HG02870 (cell line): ENCODE measurements at regions not wholly inside any gene's neighbourhood (a gene's known extent, or its start where the extent isn't known, plus 50 kb on each side); places are given as distances from the start of the nearest gene placed in this dataset.
A peak's percentile ranks its signal among the peaks of the same experiment; 100 is the strongest.
"Not testable (repeated sequence)": the region's sequence is repeated elsewhere in the genome, so short reads cannot be mapped to it uniquely, and the experiment has no call there.

Source experiments
- ATAC-seq: cut with Tn5 transposase; IDR thresholded peaks from one replicate; pipeline ENCODE4 v1.9.1; 2021; ENCODE audit warnings: mild to moderate bottlenecking, moderate library complexity; ENCODE audit not compliant: unreplicated experiment

DNA sequence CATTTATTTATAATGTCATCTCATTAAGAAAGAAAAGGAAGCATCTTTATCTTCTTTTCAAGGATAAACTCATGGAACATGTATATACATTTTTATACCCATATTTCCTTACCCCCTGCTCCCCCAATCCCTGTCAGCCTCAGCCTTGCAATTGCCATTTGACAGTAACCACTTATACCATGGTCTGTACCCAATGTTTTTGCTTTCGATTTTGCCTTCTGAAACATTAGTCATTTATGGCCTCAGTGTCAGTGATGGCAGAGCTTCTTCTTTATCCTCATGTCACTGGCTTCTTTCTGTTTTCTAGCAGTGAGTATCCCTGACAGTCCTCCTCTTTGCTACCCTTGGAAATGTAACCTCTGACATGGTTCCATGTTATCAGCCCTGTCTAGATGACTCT lies 228.4 kb downstream of the SPRY1 start:
- peak; percentile 69 for ATAC-seq

DNA sequence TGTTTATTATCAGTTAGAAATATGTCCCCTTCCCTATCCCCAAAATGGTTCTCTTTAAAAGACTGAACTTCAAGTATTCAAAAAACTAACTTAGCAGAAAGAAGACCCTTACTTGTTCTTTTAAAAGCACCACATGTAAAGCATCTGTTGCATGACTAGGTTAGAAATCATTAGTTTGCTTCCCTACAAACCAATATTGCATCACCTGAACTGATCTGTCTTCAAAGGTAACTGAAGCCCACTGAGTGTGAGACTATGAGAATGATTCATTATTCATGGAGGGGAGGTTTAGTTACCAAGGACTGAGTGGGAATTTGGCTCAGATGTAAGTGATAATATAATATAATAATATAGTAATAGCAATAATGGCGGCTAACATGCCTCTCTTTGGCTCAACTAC lies 231.7 kb downstream of the SPRY1 start:
- no peak for ATAC-seq

GRCh38 chr4:123631786-123632692 lies 235.4 kb downstream of the SPRY1 start:
- ATAC-seq: no peak

- no peak for ATAC-seq
Observed at GRCh38 chr4:123632693-123633030, 236.1 kb downstream of the SPRY1 start.

- ATAC-seq: no peak
Observed at GRCh38 chr4:123638834-123639233, 242.2 kb downstream of the SPRY1 start.

DNA sequence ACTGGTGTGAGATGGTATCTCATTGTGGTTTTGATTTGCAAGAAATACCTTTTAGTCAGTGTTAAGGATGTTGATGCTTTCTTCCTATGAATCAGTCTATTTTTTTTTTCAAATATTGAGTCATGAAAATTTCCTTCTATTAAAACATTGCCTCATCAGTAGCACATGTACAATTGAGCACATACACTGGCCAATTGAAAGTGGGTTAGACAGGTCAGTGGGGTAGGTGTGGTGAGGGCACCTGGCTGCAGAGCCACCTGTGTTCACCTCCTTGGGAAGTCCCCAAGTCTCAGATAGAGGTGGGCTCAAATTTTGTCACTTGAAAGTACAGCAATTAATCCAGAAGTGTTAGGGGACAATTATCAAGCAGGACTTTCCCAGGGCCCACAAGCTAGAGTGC lies 243.7 kb downstream of the SPRY1 start:
- no peak for ATAC-seq

- no peak for ATAC-seq
Observed at GRCh38 chr4:123640824-123641223, 244.2 kb downstream of the SPRY1 start.

DNA sequence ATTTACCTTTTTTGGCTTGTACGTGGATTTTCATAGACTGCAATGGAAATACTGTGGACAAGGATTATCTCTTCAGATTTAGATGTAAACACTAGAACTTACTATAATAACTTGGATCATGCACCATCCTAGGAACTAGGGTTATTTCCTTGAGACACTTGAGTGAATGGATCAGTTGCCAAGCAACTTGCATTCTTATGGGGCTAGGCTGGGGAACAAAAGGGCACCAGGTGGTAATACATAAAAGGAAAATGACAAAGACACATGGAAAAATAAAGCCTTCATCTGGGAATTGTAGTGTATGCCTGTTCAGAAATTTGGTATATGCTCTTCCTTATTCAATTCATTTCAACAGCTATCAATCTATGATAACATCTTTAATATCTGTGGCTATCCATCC lies 247.1 kb downstream of the SPRY1 start:
- no peak for ATAC-seq

- peak; percentile 71 for ATAC-seq
Observed at GRCh38 chr4:123649250-123649644, 252.7 kb downstream of the SPRY1 start.

GRCh38 chr4:123649645-123650391 lies 253.2 kb downstream of the SPRY1 start:
- peak; percentile 17 for ATAC-seq

GRCh38 chr4:123651066-123651465 lies 254.5 kb downstream of the SPRY1 start:
- no peak for ATAC-seq

- no peak for ATAC-seq
Observed at GRCh38 chr4:123651536-123652180, 255.1 kb downstream of the SPRY1 start.

- ATAC-seq: no peak
Observed at GRCh38 chr4:123652476-123652875, 255.9 kb downstream of the SPRY1 start.

- ATAC-seq: no peak
Observed at GRCh38 chr4:123653236-123653635, 256.6 kb downstream of the SPRY1 start.

GRCh38 chr4:123656746-123657294 lies 260.2 kb downstream of the SPRY1 start:
- not testable (repeated sequence) for ATAC-seq

DNA sequence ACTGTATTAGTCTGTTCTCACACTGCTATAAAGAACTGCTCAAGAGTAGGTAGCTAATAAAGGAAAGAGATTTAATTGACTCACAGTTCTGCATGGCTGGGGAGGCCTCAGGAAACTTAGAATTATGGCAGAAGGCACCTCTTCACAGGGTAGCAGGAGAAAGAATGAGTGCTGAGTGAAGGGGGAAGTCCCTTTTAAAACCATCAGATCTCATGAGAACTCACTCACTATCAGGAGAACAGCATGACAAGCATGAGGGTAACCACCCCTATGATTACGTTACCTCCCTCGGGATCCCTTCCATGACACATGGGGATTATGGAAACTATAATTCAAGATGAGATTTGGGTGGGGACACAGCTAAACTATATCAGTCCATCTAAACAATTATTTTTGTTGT lies 261.0 kb downstream of the SPRY1 start:
- ATAC-seq: not testable (repeated sequence)

- ATAC-seq: no peak
Observed at GRCh38 chr4:123659262-123659661, 262.7 kb downstream of the SPRY1 start.

- no peak for ATAC-seq
Observed at GRCh38 chr4:123659730-123660129, 263.1 kb downstream of the SPRY1 start.

GRCh38 chr4:123661080-123661737 lies 264.6 kb downstream of the SPRY1 start:
- no peak for ATAC-seq

DNA sequence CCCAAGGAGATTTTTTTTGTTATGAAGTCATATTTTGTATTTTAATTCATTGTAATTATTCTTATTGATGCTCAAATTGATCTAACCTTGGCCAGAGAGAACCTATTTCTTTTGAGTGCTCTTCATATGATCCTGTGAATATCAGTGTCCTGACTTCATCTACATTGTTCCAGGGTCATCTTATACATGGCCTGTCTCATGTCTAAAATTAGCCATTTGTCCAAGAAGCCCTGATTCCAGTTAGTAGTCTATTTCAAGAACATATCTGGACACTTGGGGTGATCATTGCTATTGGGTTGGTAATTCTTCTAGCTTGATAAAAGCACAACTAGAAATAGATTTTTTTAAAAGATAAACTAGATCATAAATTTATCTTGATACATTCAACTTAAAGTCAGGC lies 266.2 kb downstream of the SPRY1 start:
- ATAC-seq: no peak

DNA sequence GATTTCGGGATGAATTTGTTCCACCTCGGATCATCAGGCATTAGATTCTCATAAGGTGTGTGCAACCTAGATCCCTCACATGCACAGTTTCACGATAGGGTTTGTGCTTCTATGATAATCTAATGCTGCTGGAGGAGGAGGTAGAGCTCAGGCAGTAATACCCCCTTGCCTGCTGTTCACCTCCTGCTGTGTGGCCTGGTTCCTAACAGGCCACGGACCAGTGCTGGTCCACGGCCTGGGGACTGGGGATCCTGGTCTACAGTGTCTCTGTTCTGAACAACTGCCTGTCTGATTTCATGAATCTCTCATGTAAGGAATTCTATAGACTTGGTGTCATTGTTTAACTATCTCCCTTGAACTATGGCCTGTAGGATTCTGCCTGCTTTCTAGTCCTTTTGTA lies 269.9 kb downstream of the SPRY1 start:
- ATAC-seq: no peak
